Esophagus (tissue), 2 donors: ENCODE measurements at regions not wholly inside any gene's neighbourhood (a gene's known extent, or its start where the extent isn't known, plus 50 kb on each side); places are given as distances from the start of the nearest gene placed in this dataset.
"Not testable (repeated sequence)": the region's sequence is repeated elsewhere in the genome, so short reads cannot be mapped to it uniquely, and the experiment has no call there.

Experiments
- H3K27ac ChIP-seq, 2 donors: one replicate each; pipeline ENCODE4 v1.5.1; 2013; ENCODE audit warnings: low read depth in 2 of 2, mild to moderate bottlenecking in 2 of 2, inconsistent platforms in 1 of 2, low read length in 1 of 2, moderate library complexity in 1 of 2
- H3K27me3 ChIP-seq, 2 donors: one replicate each; pipeline ENCODE4 v1.6.1; 2013; ENCODE audit warnings: low read length in 2 of 2, control low read depth in 1 of 2, mild to moderate bottlenecking in 1 of 2; ENCODE audit not compliant: insufficient read depth in 2 of 2, control insufficient read depth in 1 of 2
- H3K36me3 ChIP-seq, 2 donors: one replicate each; pipeline ENCODE4 v1.6.1; 2013; ENCODE audit warnings: low read length in 1 of 2; ENCODE audit not compliant: control insufficient read depth in 2 of 2, insufficient read depth in 2 of 2
- H3K4me1 ChIP-seq, 2 donors: one replicate each; pipeline ENCODE4 v1.6.1; 2013; ENCODE audit warnings: low read length in 1 of 2; ENCODE audit not compliant: control insufficient read depth in 2 of 2, insufficient read depth in 2 of 2
- H3K4me3 ChIP-seq, 2 donors: one replicate each; pipeline ENCODE4 v1.5.1; 2013; ENCODE audit warnings: low read length in 2 of 2, mild to moderate bottlenecking in 2 of 2, low read depth in 1 of 2, moderate library complexity in 1 of 2
- H3K9me3 ChIP-seq, 2 donors: one replicate each; pipeline ENCODE4 v1.6.1; 2013; ENCODE audit warnings: mild to moderate bottlenecking in 2 of 2, low read depth in 1 of 2, low read length in 1 of 2, moderate library complexity in 1 of 2; ENCODE audit not compliant: control insufficient read depth in 2 of 2, insufficient read depth in 1 of 2
- WGBS, 2 donors: extraction: QIAGEN DNeasy Blood & Tissue Kit; methylation state at CpG; one replicate each; pipeline ENCODE4 v1.1.7; 2013; 5-methylcytosine and 5-hydroxymethylcytosine counted together
- donor health status: healthy with polysubstance abuse.
- donor health status: Bipolar disorder and iron deficiency.

GRCh38 chr1:829932-830331 is 93.8 kb upstream of the SAMD11 start:
- H3K4me1 ChIP-seq, H3K36me3 ChIP-seq, H3K27ac ChIP-seq, H3K27me3 ChIP-seq, H3K9me3 ChIP-seq, H3K4me3 ChIP-seq: not testable (repeated sequence)
- WGBS, 2 donors: 86 to 88% methylated on average over 5 of the region's 5 CpGs

- H3K9me3 ChIP-seq, H3K4me3 ChIP-seq, H3K36me3 ChIP-seq, H3K4me1 ChIP-seq, H3K27me3 ChIP-seq, H3K27ac ChIP-seq: not testable (repeated sequence)
- WGBS, 2 donors: 85 to 86% methylated on average over 4 of the region's 5 CpGs
Observed at GRCh38 chr1:830750-831149, 93.0 kb upstream of the SAMD11 start.

GRCh38 chr1:831522-831921 is 92.2 kb upstream of the SAMD11 start:
- WGBS, 2 donors: 89 to 91% methylated on average over 8 of the region's 8 CpGs
- Histone ChIP-seq H3K4me3 (no peak overlapping the region), H3K27me3 (no peaks in the 10 kb centered on the region), H3K4me1 (no peaks in the 10 kb centered on the region), H3K36me3 (peaks cover 0 to 3% of the 10 kb centered on the region in 2 donors), H3K9me3 (no peaks in the 10 kb centered on the region), H3K27ac (no peak overlapping the region)

GRCh38 chr1:832136-832535 is 91.6 kb upstream of the SAMD11 start:
- no peak overlapping the region for H3K27ac ChIP-seq

GRCh38 chr1:833226-833625 is 90.5 kb upstream of the SAMD11 start:
- H3K9me3 ChIP-seq, H3K36me3 ChIP-seq, H3K27me3 ChIP-seq, H3K4me3 ChIP-seq, H3K27ac ChIP-seq, H3K4me1 ChIP-seq: not testable (repeated sequence)
- WGBS, 2 donors: 83 to 90% methylated on average over 3 of the region's 3 CpGs

More at GRCh38 chr1:832136-832535, 91.6 kb upstream of the SAMD11 start:
- Histone ChIP-seq H3K4me1 (no peaks in the 10 kb centered on the region), H3K9me3 (no peaks in the 10 kb centered on the region), H3K4me3 (no peak overlapping the region), H3K27me3 (no peaks in the 10 kb centered on the region), H3K36me3 (peaks cover 0 to 3% of the 10 kb centered on the region in 2 donors)
- 80 to 83% methylated on average over 13 of the region's 13 CpGs for WGBS, 2 donors

GRCh38 chr1:835509-835908 is 88.2 kb upstream of the SAMD11 start:
- not testable (repeated sequence) for H3K36me3 ChIP-seq, H3K4me3 ChIP-seq, H3K27me3 ChIP-seq, H3K9me3 ChIP-seq, H3K27ac ChIP-seq, H3K4me1 ChIP-seq
- WGBS, 2 donors: 70 to 72% methylated on average over 3 to 4 of the region's 10 CpGs

- not testable (repeated sequence) for H3K4me1 ChIP-seq, H3K4me3 ChIP-seq, H3K36me3 ChIP-seq, H3K27me3 ChIP-seq, H3K27ac ChIP-seq, H3K9me3 ChIP-seq
- 83 to 86% methylated on average over 5 of the region's 5 CpGs for WGBS, 2 donors
Observed at GRCh38 chr1:837601-838000, 86.1 kb upstream of the SAMD11 start.

GRCh38 chr1:838291-838690 is 85.4 kb upstream of the SAMD11 start:
- not testable (repeated sequence) for H3K27ac ChIP-seq

GRCh38 chr1:840592-840991 is 83.1 kb upstream of the SAMD11 start:
- H3K9me3 ChIP-seq, H3K27me3 ChIP-seq, H3K27ac ChIP-seq, H3K36me3 ChIP-seq, H3K4me3 ChIP-seq, H3K4me1 ChIP-seq: not testable (repeated sequence)
- 90 to 93% methylated on average over 4 to 6 of the region's 6 CpGs for WGBS, 2 donors

More at GRCh38 chr1:838291-838690, 85.4 kb upstream of the SAMD11 start:
- not testable (repeated sequence) for H3K9me3 ChIP-seq, H3K4me3 ChIP-seq, H3K4me1 ChIP-seq, H3K27me3 ChIP-seq, H3K36me3 ChIP-seq
- 79 to 81% methylated on average over 5 of the region's 5 CpGs for WGBS, 2 donors

GRCh38 chr1:841671-842425 is 81.9 kb upstream of the SAMD11 start:
- not testable (repeated sequence) for H3K4me3 ChIP-seq, H3K36me3 ChIP-seq, H3K4me1 ChIP-seq, H3K27me3 ChIP-seq, H3K9me3 ChIP-seq, H3K27ac ChIP-seq
- 79 to 86% methylated on average over 8 to 10 of the region's 15 CpGs for WGBS, 2 donors
